Gastrocnemius medialis (tissue), 4 donors: ENCODE measurements at regions not wholly inside any gene's neighbourhood (a gene's known extent, or its start where the extent isn't known, plus 50 kb on each side); places are given as distances from the start of the nearest gene placed in this dataset.

Experiments
- ATAC-seq, 2 donors: fragments of 150-250 bp; one replicate each; pipeline ENCODE4 v1.9.1; 2016
- DNase-seq, 2 donors: peaks; one replicate each; pipeline ENCODE4 v3.0.0-alpha.2; 2019
- H3K27ac ChIP-seq, 4 donors: fragments of 200-600 bp; sonication (generic); 1 replicate in 1 of 4; 2 replicates in 3 of 4; pipeline ENCODE4 v1.5.1; 2016 to 2018; ENCODE audit warnings: mild to moderate bottlenecking in 2 of 4, moderate library complexity in 1 of 4
- H3K27me3 ChIP-seq, 3 donors: fragments of 200-600 bp; sonication (generic) in 2 of 3; 1 replicate in 1 of 3; 2 replicates in 2 of 3; pipeline versions ENCODE4 v1.5.1 to v1.6.0; 2016 to 2019; ENCODE audit warnings: mild to moderate bottlenecking in 1 of 3, moderate library complexity in 1 of 3
- H3K36me3 ChIP-seq, 2 donors: fragments of 200-600 bp; sonication (generic) in 1 of 2; one replicate each; pipeline ENCODE4 v1.5.1; 2017 to 2018
- H3K4me1 ChIP-seq, 2 donors: fragments of 200-600 bp; sonication (generic) in 1 of 2; one replicate each; pipeline ENCODE4 v1.5.1; 2016 to 2017; ENCODE audit warnings: mild to moderate bottlenecking in 2 of 2
- H3K4me3 ChIP-seq, 4 donors: fragments of 200-600 bp; sonication (generic) in 3 of 4; 1 replicate in 1 of 4; 2 replicates in 3 of 4; pipeline ENCODE4 v1.5.1; 2016 to 2019; ENCODE audit warnings: mild to moderate bottlenecking in 2 of 4
- H3K9me3 ChIP-seq, 3 donors: fragments of 200-600 bp; sonication (generic) in 2 of 3; 1 replicate in 1 of 3; 2 replicates in 2 of 3; pipeline ENCODE4 v1.5.1; 2016 to 2019
- CTCF ChIP-seq, 5 experiments: fragments of 450-650 bp in 3 of 5; fragments of 200-600 bp in 2 of 5; sonication (generic) in 2 of 5; IDR thresholded peaks in 4 of 5; conservative IDR thresholded peaks in 1 of 5; 1 replicate in 4 of 5; 2 replicates in 1 of 5; pipeline ENCODE4 v1.5.1; 2016 to 2019; ENCODE audit warnings: antibody characterized with exemption in 5 of 5, mild to moderate bottlenecking in 3 of 5, moderate library complexity in 3 of 5
- POLR2A ChIP-seq, 2 donors: fragments of 450-650 bp; IDR thresholded peaks; one replicate each; pipeline ENCODE4 v1.6.1; 2017; ENCODE audit warnings: antibody characterized with exemption in 2 of 2, mild to moderate bottlenecking in 2 of 2, moderate library complexity in 2 of 2
- in situ Hi-C, 4 donors: fragments of 200-750 bp; cut with MboI; loops; one replicate each; pipeline versions ENCODE4 v1.15.0 to v1.8.0; 2017; ENCODE audit warnings: low sequenced_read_pairs in 4 of 4
- intact Hi-C: fragments of 100-400 bp; cut with DNase I; formaldehyde crosslinking; loops from one replicate; pipeline ENCODE4 v1.15.1; 2023; ENCODE audit warnings: low total_unique reads

DNA sequence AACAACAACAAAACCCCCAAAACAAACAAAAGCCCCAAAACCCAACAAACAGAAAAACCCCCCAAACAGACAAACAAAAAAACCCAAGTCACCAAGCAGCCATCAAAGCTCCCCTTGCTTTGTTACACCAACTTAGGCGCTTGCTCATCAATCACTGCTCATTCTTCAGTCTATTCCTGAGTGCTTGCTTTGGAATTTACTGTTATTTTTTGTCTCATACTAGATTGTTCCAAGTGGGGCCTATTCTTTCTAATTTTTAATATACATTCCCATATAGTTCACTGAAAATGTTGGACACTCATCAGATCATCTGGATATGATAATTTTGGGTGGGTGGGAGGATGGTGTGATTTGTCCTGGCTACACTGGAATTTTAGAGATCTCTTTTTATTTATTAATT is 126.0 kb upstream of the JCAD start:
- no peak overlapping the region for H3K27ac ChIP-seq
- H3K9me3 ChIP-seq: no peaks in the 10 kb centered on the region
- ATAC-seq: no peak
- H3K4me3 ChIP-seq: no peak overlapping the region
- in situ Hi-C loops (no loop called here), intact Hi-C loops (loop anchor here (5.0 to 10.0 kb wide), 3 partner anchors 52 to 183 kb away; no protein-coding TSS in a partner anchor)
- H3K36me3 ChIP-seq: no peaks in the 10 kb centered on the region
- no peak for DNase-seq
- TF ChIP-seq POLR2A (IDR thresholded peaks at IDR 0.05) (no peak), CTCF (IDR thresholded peaks at IDR 0.05 in 4 of 5, conservative IDR thresholded peaks at IDR 0.05 in 1 of 5) (no peak)
- H3K4me1 ChIP-seq: peaks cover 0 to 3% of the 10 kb centered on the region in 2 donors
- H3K27me3 ChIP-seq: no peaks in the 10 kb centered on the region

- Histone ChIP-seq H3K4me1 (peaks cover 0 to 3% of the 10 kb centered on the region in 2 donors), H3K36me3 (no peaks in the 10 kb centered on the region), H3K27ac (no peak overlapping the region), H3K27me3 (no peaks in the 10 kb centered on the region), H3K9me3 (no peaks in the 10 kb centered on the region), H3K4me3 (no peak overlapping the region)
- no peak for ATAC-seq
- DNase-seq: no peak
- in situ Hi-C loops (no loop called here), intact Hi-C loops (loop anchor here (5.0 to 10.0 kb wide), 3 partner anchors 53 to 182 kb away; no protein-coding TSS in a partner anchor)
- TF ChIP-seq POLR2A (IDR thresholded peaks at IDR 0.05) (no peak), CTCF (IDR thresholded peaks at IDR 0.05 in 4 of 5, conservative IDR thresholded peaks at IDR 0.05 in 1 of 5) (no peak)
These were observed 125.1 kb upstream of the JCAD start for GRCh38 chr10:30184397-30185033.

DNA sequence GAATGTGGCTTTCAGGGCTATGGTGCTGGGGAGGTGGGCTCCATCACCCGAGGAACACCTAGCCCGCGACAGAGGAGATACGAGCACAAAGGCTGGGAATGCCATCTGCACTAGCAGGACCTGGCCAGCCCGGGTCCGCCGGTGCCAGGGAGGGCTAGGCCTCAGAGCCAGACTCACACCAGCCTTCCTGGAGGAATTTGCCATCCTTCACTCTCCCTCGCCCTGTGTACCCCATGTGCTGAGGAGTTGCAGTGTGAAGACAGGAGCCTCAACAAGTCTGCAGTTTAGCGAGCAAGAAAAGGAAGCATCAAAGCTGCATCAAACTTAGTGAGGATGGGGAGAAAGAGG is 123.6 kb upstream of the JCAD start:
- TF ChIP-seq POLR2A (IDR thresholded peaks at IDR 0.05) (no peak), CTCF (IDR thresholded peaks at IDR 0.05 in 4 of 5, conservative IDR thresholded peaks at IDR 0.05 in 1 of 5) (no peak)
- no peak for DNase-seq
- Histone ChIP-seq H3K27ac (no peak overlapping the region), H3K36me3 (no peaks in the 10 kb centered on the region), H3K4me3 (no peak overlapping the region), H3K4me1 (peaks cover 0 to 3% of the 10 kb centered on the region in 2 donors), H3K27me3 (peaks cover 0 to 4% (median 0%) of the 10 kb centered on the region in 3 donors), H3K9me3 (no peaks in the 10 kb centered on the region)
- intact Hi-C loops: loop anchor here (10.0 kb wide), 1 partner anchor 118 kb away; no protein-coding TSS in a partner anchor
- no peak for ATAC-seq
- in situ Hi-C loops: no loop called here

- Histone ChIP-seq H3K4me3 (no peak overlapping the region), H3K9me3 (no peaks in the 10 kb centered on the region), H3K27me3 (peaks cover 0 to 4% (median 0%) of the 10 kb centered on the region in 3 donors), H3K4me1 (peaks cover 0 to 3% of the 10 kb centered on the region in 2 donors), H3K36me3 (no peaks in the 10 kb centered on the region), H3K27ac (peak overlapping the region in 1 of 4 donors; percentile 25)
- ATAC-seq (peak in 1 of 2 donors; percentile 41), DNase-seq (no peak)
- intact Hi-C loops (loop anchor here (10.0 kb wide), 1 partner anchor 118 kb away; no protein-coding TSS in a partner anchor), in situ Hi-C loops (no loop called here)
- TF ChIP-seq CTCF (IDR thresholded peaks at IDR 0.05 in 4 of 5, conservative IDR thresholded peaks at IDR 0.05 in 1 of 5) (no peak), POLR2A (IDR thresholded peaks at IDR 0.05) (no peak)
These were observed 123.0 kb upstream of the JCAD start for GRCh38 chr10:30182191-30183054.
